ENCODE measurements at regions not wholly inside any gene's neighbourhood (a gene's known extent, or its start where the extent isn't known, plus 50 kb on each side); places are given as distances from the start of the nearest gene placed in this dataset.

- TF ChIP-seq TCF7L2 (IDR thresholded peaks at IDR 0.05; ENCODE audit: low read depth, low read length) (no peak), CTCF (IDR thresholded peaks at IDR 0.05) (no peak), POLR2AphosphoS5 (IDR thresholded peaks at IDR 0.05; ENCODE audit: low read depth, low read length) (no peak), SIN3A (IDR thresholded peaks at IDR 0.05; ENCODE audit: borderline replicate concordance, insufficient read depth, low read depth, low read length) (no peak)
- TF ChIP-seq, protein P1, sequence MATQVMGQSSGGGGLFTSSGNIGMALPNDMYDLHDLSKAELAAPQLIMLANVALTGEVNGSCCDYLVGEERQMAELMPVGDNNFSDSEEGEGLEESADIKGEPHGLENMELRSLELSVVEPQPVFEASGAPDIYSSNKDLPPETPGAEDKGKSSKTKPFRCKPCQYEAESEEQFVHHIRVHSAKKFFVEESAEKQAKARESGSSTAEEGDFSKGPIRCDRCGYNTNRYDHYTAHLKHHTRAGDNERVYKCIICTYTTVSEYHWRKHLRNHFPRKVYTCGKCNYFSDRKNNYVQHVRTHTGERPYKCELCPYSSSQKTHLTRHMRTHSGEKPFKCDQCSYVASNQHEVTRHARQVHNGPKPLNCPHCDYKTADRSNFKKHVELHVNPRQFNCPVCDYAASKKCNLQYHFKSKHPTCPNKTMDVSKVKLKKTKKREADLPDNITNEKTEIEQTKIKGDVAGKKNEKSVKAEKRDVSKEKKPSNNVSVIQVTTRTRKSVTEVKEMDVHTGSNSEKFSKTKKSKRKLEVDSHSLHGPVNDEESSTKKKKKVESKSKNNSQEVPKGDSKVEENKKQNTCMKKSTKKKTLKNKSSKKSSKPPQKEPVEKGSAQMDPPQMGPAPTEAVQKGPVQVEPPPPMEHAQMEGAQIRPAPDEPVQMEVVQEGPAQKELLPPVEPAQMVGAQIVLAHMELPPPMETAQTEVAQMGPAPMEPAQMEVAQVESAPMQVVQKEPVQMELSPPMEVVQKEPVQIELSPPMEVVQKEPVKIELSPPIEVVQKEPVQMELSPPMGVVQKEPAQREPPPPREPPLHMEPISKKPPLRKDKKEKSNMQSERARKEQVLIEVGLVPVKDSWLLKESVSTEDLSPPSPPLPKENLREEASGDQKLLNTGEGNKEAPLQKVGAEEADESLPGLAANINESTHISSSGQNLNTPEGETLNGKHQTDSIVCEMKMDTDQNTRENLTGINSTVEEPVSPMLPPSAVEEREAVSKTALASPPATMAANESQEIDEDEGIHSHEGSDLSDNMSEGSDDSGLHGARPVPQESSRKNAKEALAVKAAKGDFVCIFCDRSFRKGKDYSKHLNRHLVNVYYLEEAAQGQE (IDR thresholded peaks at IDR 0.05; ENCODE audit: insufficient read depth in 1 of 2, low read depth in 2 of 2, low read length in 1 of 2) = no peak
Observed at GRCh38 chr20:62570403-62570802, 71.9 kb upstream of the SLCO4A1 start.
